HEK293T (cell line): ENCODE measurements at regions not wholly inside any gene's neighbourhood (a gene's known extent, or its start where the extent isn't known, plus 50 kb on each side); places are given as distances from the start of the nearest gene placed in this dataset.

Experiments
- CTCF ChIA-PET: fragments of 350-600 bp; formaldehyde crosslinking; extraction: SDS; loops from one replicate; lab custom pipeline; 2021; ENCODE audit warnings: antibody characterized with exemption, inconsistent platforms; lab: Yijun Ruan, JAX
- POLR2A ChIA-PET: fragments of 350-600 bp; formaldehyde crosslinking; extraction: SDS; loops from one replicate; lab custom pipeline; 2020; ENCODE audit warnings: antibody characterized with exemption, inconsistent platforms; lab: Yijun Ruan, JAX
- DNase-seq: peaks from one replicate; pipeline ENCODE4 v3.0.0; 2012; ENCODE audit warnings: mixed read lengths; ENCODE audit errors: extremely low spot score
- ARNT ChIP-seq: fragments of 450-650 bp; IDR thresholded peaks from 2 replicates; pipeline ENCODE4 v1.6.1; 2017; ENCODE audit warnings: mild to moderate bottlenecking
- BHLHE40 ChIP-seq: fragments of 450-650 bp; IDR thresholded peaks from 2 replicates; pipeline ENCODE4 v1.6.1; 2016; ENCODE audit warnings: mild to moderate bottlenecking, moderate library complexity, borderline replicate concordance
- CTBP1 ChIP-seq: fragments of 450-650 bp; IDR thresholded peaks from 2 replicates; pipeline ENCODE4 v1.6.1; 2016; ENCODE audit warnings: borderline replicate concordance
- ELF4 ChIP-seq: fragments of 450-650 bp; IDR thresholded peaks from 2 replicates; pipeline ENCODE4 v1.6.1; 2017; ENCODE audit warnings: antibody characterized with exemption
- FOXA1 ChIP-seq: fragments of 450-650 bp; IDR thresholded peaks from 2 replicates; pipeline ENCODE4 v1.6.1; 2016; ENCODE audit warnings: mild to moderate bottlenecking
- FOXK2 ChIP-seq: fragments of 450-650 bp; IDR thresholded peaks from 2 replicates; pipeline ENCODE4 v1.6.1; 2016; ENCODE audit warnings: mild to moderate bottlenecking
- FOXM1 ChIP-seq: fragments of 450-650 bp; IDR thresholded peaks from 2 replicates; pipeline ENCODE4 v1.6.1; 2017; ENCODE audit warnings: mild to moderate bottlenecking, borderline replicate concordance
- HDGF ChIP-seq: fragments of 450-650 bp; IDR thresholded peaks from 2 replicates; pipeline ENCODE4 v1.6.1; 2017; ENCODE audit warnings: antibody characterized with exemption, borderline replicate concordance
- L3MBTL2 ChIP-seq: fragments of 450-650 bp; conservative IDR thresholded peaks from 2 replicates; pipeline ENCODE4 v1.6.1; 2016; ENCODE audit warnings: mild to moderate bottlenecking
- LEF1 ChIP-seq: fragments of 450-650 bp; IDR thresholded peaks from 2 replicates; pipeline ENCODE4 v1.6.1; 2017; ENCODE audit warnings: mild to moderate bottlenecking, borderline replicate concordance
- NFRKB ChIP-seq: fragments of 450-650 bp; IDR thresholded peaks from 2 replicates; pipeline ENCODE4 v1.6.1; 2016; ENCODE audit warnings: mild to moderate bottlenecking, moderate library complexity
- PKNOX1 ChIP-seq: fragments of 450-650 bp; IDR thresholded peaks from 2 replicates; pipeline ENCODE4 v1.6.1; 2016
- SP1 ChIP-seq: fragments of 450-650 bp; IDR thresholded peaks from 2 replicates; pipeline ENCODE4 v1.6.1; 2017
- SUZ12 ChIP-seq: fragments of 450-650 bp; IDR thresholded peaks from 2 replicates; pipeline ENCODE4 v1.6.1; 2016; ENCODE audit warnings: mild to moderate bottlenecking
- TARDBP ChIP-seq: fragments of 450-650 bp; IDR thresholded peaks from 2 replicates; pipeline ENCODE4 v1.6.1; 2016
- ZNF384 ChIP-seq: fragments of 450-650 bp; IDR thresholded peaks from 2 replicates; pipeline ENCODE4 v1.6.1; 2016

- DNase-seq = no peak
- TF ChIP-seq L3MBTL2 (no peak), ELF4 (no peak), FOXA1 (no peak), LEF1 (no peak), SUZ12 (no peak), FOXK2 (no peak), ZNF384 (no peak), CTBP1 (no peak), HDGF (no peak), TARDBP (no peak), PKNOX1 (no peak), BHLHE40 (no peak)
- ChIA-PET CTCF (no interaction called here), POLR2A (no interaction called here)
Observed at GRCh38 chr19:16013181-16013850, 63.0 kb upstream of the TPM4 start.

GRCh38 chr19:16013851-16014840, 62.1 kb upstream of the TPM4 start:
- no peak for DNase-seq
- POLR2A ChIA-PET = no interaction called here
- no peak for TF ChIP-seq ELF4
- no peak for TF ChIP-seq HDGF
- CTCF ChIA-PET = no interaction called here

- TF ChIP-seq SUZ12 = no peak
- no peak for TF ChIP-seq LEF1
- no peak for TF ChIP-seq ZNF384
- no peak for TF ChIP-seq L3MBTL2
- no peak for TF ChIP-seq FOXK2
- no peak for TF ChIP-seq FOXM1
- no peak for TF ChIP-seq ARNT
- TF ChIP-seq BHLHE40 = no peak
- TF ChIP-seq NFRKB = no peak
- no peak for TF ChIP-seq TARDBP
- TF ChIP-seq ELF4 = no peak
- TF ChIP-seq FOXA1 = no peak
- TF ChIP-seq CTBP1 = no peak
- no peak for TF ChIP-seq SP1
- no peak for TF ChIP-seq HDGF
- no peak for TF ChIP-seq PKNOX1
- POLR2A ChIA-PET = no interaction called here
- CTCF ChIA-PET = no interaction called here
- DNase-seq = no peak
Observed at GRCh38 chr19:16014923-16015804, 61.1 kb upstream of the TPM4 start.

GRCh38 chr19:16015805-16016173, 60.5 kb upstream of the TPM4 start:
- CTCF ChIA-PET = interaction anchor here (0.6 kb wide), 1 partner anchor 11 kb away, joined by 5 read pairs; no protein-coding TSS in a partner anchor
- POLR2A ChIA-PET = no interaction called here
- no peak for TF ChIP-seq ZNF384
- TF ChIP-seq FOXM1 = no peak
- no peak for TF ChIP-seq LEF1
- no peak for TF ChIP-seq NFRKB
- TF ChIP-seq SUZ12 = no peak
- no peak for TF ChIP-seq HDGF
- TF ChIP-seq BHLHE40 = no peak
- TF ChIP-seq ELF4 = no peak
- TF ChIP-seq FOXA1 = no peak
- no peak for TF ChIP-seq TARDBP
- TF ChIP-seq FOXK2 = no peak
- no peak for TF ChIP-seq ARNT
- TF ChIP-seq PKNOX1 = no peak
- no peak for TF ChIP-seq CTBP1

More at GRCh38 chr19:16015805-16016173, 60.5 kb upstream of the TPM4 start:
- no peak for DNase-seq
